IMR-90 (cell line): ENCODE measurements at regions not wholly inside any gene's neighbourhood (a gene's known extent, or its start where the extent isn't known, plus 50 kb on each side); places are given as distances from the start of the nearest gene placed in this dataset.

Experiments used
- ATAC-seq: fragments of 200-7000 bp; cut with Tn5 transposase; 2 replicates; pipeline ENCODE4 v1.9.1; 2020; ENCODE audit warnings: low read depth, mild to moderate bottlenecking, moderate library complexity
- BruUV-seq: library from RNA; stranded (reverse); fragments of 400-500 nt; replicated peaks from 2 replicates; lab custom pipeline; 2021; lab: Mats Ljungman, UMichigan
- CTCF ChIA-PET: fragments of 300-600 bp; formaldehyde crosslinking; extraction: SDS; loops from one replicate; lab custom pipeline; 2021; ENCODE audit warnings: antibody characterized with exemption; lab: Yijun Ruan, JAX
- POLR2A ChIA-PET: fragments of 300-600 bp; sonication (Branson Sonifier 250); formaldehyde crosslinking; loops from one replicate; lab custom pipeline; 2022; ENCODE audit warnings: antibody characterized with exemption; ENCODE audit not compliant: unreplicated experiment; lab: Charles Lee
- DNase-seq: peaks from one replicate; pipeline ENCODE4 v3.0.0; 2013
- H2AFZ ChIP-seq: replicated peaks from 2 replicates; pipeline ENCODE3; 2013; ENCODE audit warnings: low read length, mild to moderate bottlenecking; ENCODE audit not compliant: poor library complexity
- H2AK5ac ChIP-seq: 2 replicates; pipeline ENCODE4 v1.6.1; 2013; ENCODE audit warnings: low read depth, low read length, inconsistent platforms
- H2AK9ac ChIP-seq: replicated peaks from 2 replicates; pipeline ENCODE3; 2013; ENCODE audit warnings: mild to moderate bottlenecking, low read depth, low read length, moderate library complexity; ENCODE audit not compliant: poor library complexity
- H2BK120ac ChIP-seq: 2 replicates; pipeline ENCODE4 v1.6.1; 2013; ENCODE audit warnings: low read depth, low read length, inconsistent platforms
- H2BK15ac ChIP-seq: 3 replicates; pipeline ENCODE4 v1.6.1; 2013; ENCODE audit warnings: low read depth, low read length, inconsistent platforms
- H2BK20ac ChIP-seq: 2 replicates; pipeline ENCODE4 v1.6.1; 2013; ENCODE audit warnings: low read depth, mild to moderate bottlenecking, inconsistent platforms, low read length, moderate library complexity
- H2BK5ac ChIP-seq: 2 replicates; pipeline ENCODE4 v1.6.1; 2013; ENCODE audit warnings: mild to moderate bottlenecking, low read depth, low read length, inconsistent platforms; ENCODE audit not compliant: poor library complexity, severe bottlenecking
- H3K14ac ChIP-seq: replicated peaks from 2 replicates; pipeline ENCODE4 v1.6.1; 2013; ENCODE audit warnings: low read depth, low read length, inconsistent platforms
- H3K18ac ChIP-seq: 2 replicates; pipeline ENCODE4 v1.6.1; 2013; ENCODE audit warnings: low read depth, low read length, control low read depth
- H3K23ac ChIP-seq: 2 replicates; pipeline ENCODE4 v1.6.1; 2013; ENCODE audit warnings: low read depth, low read length, inconsistent platforms
- H3K27ac ChIP-seq: 2 replicates; pipeline ENCODE4 v1.5.1; 2013; ENCODE audit warnings: mild to moderate bottlenecking, control low read depth, low read length; ENCODE audit not compliant: insufficient read depth
- H3K27me3 ChIP-seq: 2 replicates; pipeline ENCODE4 v1.6.1; 2013; ENCODE audit warnings: low read length; ENCODE audit not compliant: control insufficient read depth, insufficient read depth
- H3K36me3 ChIP-seq: 2 replicates; pipeline ENCODE4 v1.6.1; 2013; ENCODE audit warnings: low read length, mixed read lengths; ENCODE audit not compliant: control insufficient read depth, insufficient read depth
- H3K4ac ChIP-seq: 2 replicates; pipeline ENCODE4 v1.6.1; 2013; ENCODE audit warnings: low read depth, low read length, inconsistent platforms
- H3K4me1 ChIP-seq: 2 replicates; pipeline ENCODE4 v1.6.1; 2013; ENCODE audit warnings: low read length, mixed read lengths; ENCODE audit not compliant: control insufficient read depth, insufficient read depth
- H3K4me2 ChIP-seq: 2 replicates; pipeline ENCODE4 v1.6.1; 2013; ENCODE audit warnings: low read depth, mild to moderate bottlenecking, control low read depth, low read length, moderate library complexity
- H3K4me3 ChIP-seq: 2 replicates; pipeline ENCODE4 v1.5.1; 2013; ENCODE audit warnings: low read depth, mild to moderate bottlenecking, control low read depth, low read length, moderate library complexity; ENCODE audit not compliant: insufficient read depth
- H3K56ac ChIP-seq: 2 replicates; pipeline ENCODE4 v1.6.1; 2013; ENCODE audit warnings: low read length, inconsistent platforms; ENCODE audit not compliant: insufficient read depth; ENCODE audit errors: extremely low read depth
- H3K79me1 ChIP-seq, 2 experiments: 2 replicates each; pipeline ENCODE4 v1.6.1; 2013; ENCODE audit warnings: low read length in 2 of 2, inconsistent platforms in 1 of 2, low read depth in 1 of 2
- H3K9ac ChIP-seq: 2 replicates; pipeline ENCODE4 v1.6.1; 2013; ENCODE audit warnings: low read depth, low read length, control low read depth
- H3K9me1 ChIP-seq: 2 replicates; pipeline ENCODE4 v1.6.1; 2013; ENCODE audit warnings: low read length, inconsistent platforms; ENCODE audit not compliant: insufficient read depth
- H3K9me3 ChIP-seq: 2 replicates; pipeline ENCODE4 v1.6.1; 2013; ENCODE audit warnings: low read length; ENCODE audit not compliant: control insufficient read depth, insufficient read depth
- H4K20me1 ChIP-seq: 2 replicates; pipeline ENCODE4 v1.6.1; 2013; ENCODE audit warnings: low read length, inconsistent platforms; ENCODE audit not compliant: insufficient read depth
- H4K5ac ChIP-seq: 2 replicates; pipeline ENCODE4 v1.6.1; 2013; ENCODE audit warnings: mild to moderate bottlenecking, low read depth, low read length, control low read depth
- H4K8ac ChIP-seq, 2 experiments: 2 replicates each; pipeline ENCODE4 v1.6.1; 2013; ENCODE audit warnings: low read depth in 2 of 2, low read length in 2 of 2, control low read depth in 1 of 2, inconsistent platforms in 1 of 2
- H4K91ac ChIP-seq: 2 replicates; pipeline ENCODE4 v1.6.1; 2013; ENCODE audit warnings: low read depth, low read length, inconsistent platforms; ENCODE audit not compliant: insufficient read depth
- BHLHE40 ChIP-seq: fragments of 150-350 bp; IDR thresholded peaks from 2 replicates; pipeline ENCODE4 v1.6.1; 2016; ENCODE audit warnings: mild to moderate bottlenecking, low read depth, low read length
- CEBPB ChIP-seq: IDR thresholded peaks from 2 replicates; pipeline ENCODE4 v1.6.1; 2012; ENCODE audit warnings: low read depth, low read length, improper control_type of control experiment
- CHD1 ChIP-seq: IDR thresholded peaks from 2 replicates; pipeline ENCODE4 v1.6.1; 2012; ENCODE audit warnings: low read depth, low read length, improper control_type of control experiment
- CTCF ChIP-seq: conservative IDR thresholded peaks from 2 replicates; pipeline ENCODE4 v1.5.1; 2012; ENCODE audit warnings: mild to moderate bottlenecking, low read depth, low read length, improper control_type of control experiment
- ELK1 ChIP-seq: fragments of 150-350 bp; IDR thresholded peaks from 2 replicates; pipeline ENCODE4 v1.6.1; 2016; ENCODE audit warnings: low read depth, mild to moderate bottlenecking, low read length, moderate library complexity, borderline replicate concordance
- FOS ChIP-seq: fragments of 150-350 bp; IDR thresholded peaks from 2 replicates; pipeline ENCODE4 v1.6.1; 2016; ENCODE audit warnings: low read depth, low read length
- MAFK ChIP-seq: IDR thresholded peaks from 2 replicates; pipeline ENCODE4 v1.6.1; 2012; ENCODE audit warnings: low read depth, low read length, improper control_type of control experiment
- MAZ ChIP-seq: IDR thresholded peaks from 2 replicates; pipeline ENCODE4 v1.6.1; 2012; ENCODE audit warnings: low read depth, mild to moderate bottlenecking, low read length, improper control_type of control experiment, moderate library complexity, borderline replicate concordance
- MXI1 ChIP-seq: IDR thresholded peaks from 2 replicates; pipeline ENCODE4 v1.6.1; 2012; ENCODE audit warnings: low read depth, mild to moderate bottlenecking, low read length, moderate library complexity, borderline replicate concordance
- NFE2L2 ChIP-seq: fragments of 150-350 bp; IDR thresholded peaks from 2 replicates; pipeline ENCODE4 v1.6.1; 2016; ENCODE audit warnings: low read depth, mild to moderate bottlenecking, low read length
- POLR2A ChIP-seq: IDR thresholded peaks from 2 replicates; pipeline ENCODE4 v1.6.1; 2012; ENCODE audit warnings: mild to moderate bottlenecking, low read depth, low read length
- RAD21 ChIP-seq: IDR thresholded peaks from 2 replicates; pipeline ENCODE4 v1.6.1; 2012; ENCODE audit warnings: low read length, improper control_type of control experiment
- RCOR1 ChIP-seq: IDR thresholded peaks from 2 replicates; pipeline ENCODE4 v1.6.1; 2012; ENCODE audit warnings: mild to moderate bottlenecking, low read length, improper control_type of control experiment; ENCODE audit not compliant: insufficient replicate concordance
- RFX5 ChIP-seq: IDR thresholded peaks from 2 replicates; pipeline ENCODE4 v1.8.0; 2012; ENCODE audit warnings: low read depth, mild to moderate bottlenecking, low read length, moderate library complexity
- SMC3 ChIP-seq: fragments of 150-350 bp; IDR thresholded peaks from 2 replicates; pipeline ENCODE4 v1.6.1; 2016; ENCODE audit warnings: low read depth, mild to moderate bottlenecking, antibody characterized with exemption, low read length, moderate library complexity
- USF2 ChIP-seq: fragments of 150-350 bp; IDR thresholded peaks from 2 replicates; pipeline ENCODE4 v1.6.1; 2017; ENCODE audit warnings: mild to moderate bottlenecking, antibody characterized with exemption, low read length, low read depth
- dilution Hi-C: fragments of 300-500 bp; cut with HindIII; formaldehyde crosslinking; loops from one replicate; pipeline ENCODE4 v1.14.3; 2018; ENCODE audit warnings: low sequenced_read_pairs; ENCODE audit not compliant: unreplicated experiment
- in situ Hi-C: fragments of 300-500 bp; cut with MboI; formaldehyde crosslinking; loops from 3 replicates; pipeline ENCODE4 v1.14.3; 2019; ENCODE audit warnings: low sequenced_read_pairs, inconsistent platforms, mixed read lengths
- intact Hi-C: fragments of 100-400 bp; cut with micrococcal nuclease; formaldehyde crosslinking; loops from 2 replicates; pipeline ENCODE4 v1.10.0; 2022

GRCh38 chr2:217177720-217178119 lies 317.9 kb upstream of the TNP1 start:
- dilution Hi-C loops (no loop called here), in situ Hi-C loops (no loop called here), intact Hi-C loops (no loop called here)
- H3K18ac ChIP-seq, result no peak overlapping the region
- H4K20me1 ChIP-seq, result no peaks in the 10 kb centered on the region
- no peak overlapping the region for H3K23ac ChIP-seq
- no peak overlapping the region for H3K4ac ChIP-seq
- H3K4me1 ChIP-seq, result no peaks in the 10 kb centered on the region; the same call in 1 of the 2 replicates
- no peak overlapping the region for H3K14ac ChIP-seq
- H3K9me3 ChIP-seq, result peaks cover 4% of the 10 kb centered on the region; the same call in 1 of the 2 replicates
- no peak overlapping the region for H4K91ac ChIP-seq
- DNase-seq, result no peak
- H3K79me1 ChIP-seq, result no peaks in the 10 kb centered on the region
- no peak overlapping the region for H2BK120ac ChIP-seq
- no peak for TF ChIP-seq SMC3
- no peak for TF ChIP-seq ELK1
- no peak for TF ChIP-seq RCOR1
- TF ChIP-seq USF2, result no peak
- no peak for TF ChIP-seq MAZ
- no peak for TF ChIP-seq RFX5
- no peak for TF ChIP-seq NFE2L2
- TF ChIP-seq MXI1, result no peak
- TF ChIP-seq FOS, result no peak
- TF ChIP-seq POLR2A, result no peak
- no peak for TF ChIP-seq CHD1
- TF ChIP-seq CTCF, result no peak
- no peak for TF ChIP-seq BHLHE40
- TF ChIP-seq MAFK, result no peak
- TF ChIP-seq CEBPB, result no peak
- TF ChIP-seq RAD21, result no peak
- no peak overlapping the region for H3K4me3 ChIP-seq
- H3K36me3 ChIP-seq, result no peaks in the 10 kb centered on the region
- no peak overlapping the region for H3K27ac ChIP-seq
- H4K8ac ChIP-seq, result no peak overlapping the region
- no peak overlapping the region for H2BK20ac ChIP-seq
- no peak overlapping the region for H2AK5ac ChIP-seq
- no peaks in the 10 kb centered on the region for H3K9me1 ChIP-seq
- no peak overlapping the region for H2AK9ac ChIP-seq
- BruUV-seq, result no TSS peak
- POLR2A ChIA-PET, result interaction anchor here (0.6 kb wide), 1 partner anchor 72 kb away, joined by 8 read pairs; no protein-coding TSS in a partner anchor
- no peak overlapping the region for H3K56ac ChIP-seq
- no peak overlapping the region for H4K5ac ChIP-seq
- H2BK15ac ChIP-seq, result no peak overlapping the region
- CTCF ChIA-PET, result no interaction called here
- no peak overlapping the region for H3K9ac ChIP-seq
- no peak overlapping the region for H3K4me2 ChIP-seq
- no peaks in the 10 kb centered on the region for H3K27me3 ChIP-seq
- ATAC-seq, result no peak
- H2BK5ac ChIP-seq, result no peak overlapping the region
- no peak overlapping the region for H2AFZ ChIP-seq
